ENCODE measurements at regions not wholly inside any gene's neighbourhood (a gene's known extent, or its start where the extent isn't known, plus 50 kb on each side); places are given as distances from the start of the nearest gene placed in this dataset.

DNA sequence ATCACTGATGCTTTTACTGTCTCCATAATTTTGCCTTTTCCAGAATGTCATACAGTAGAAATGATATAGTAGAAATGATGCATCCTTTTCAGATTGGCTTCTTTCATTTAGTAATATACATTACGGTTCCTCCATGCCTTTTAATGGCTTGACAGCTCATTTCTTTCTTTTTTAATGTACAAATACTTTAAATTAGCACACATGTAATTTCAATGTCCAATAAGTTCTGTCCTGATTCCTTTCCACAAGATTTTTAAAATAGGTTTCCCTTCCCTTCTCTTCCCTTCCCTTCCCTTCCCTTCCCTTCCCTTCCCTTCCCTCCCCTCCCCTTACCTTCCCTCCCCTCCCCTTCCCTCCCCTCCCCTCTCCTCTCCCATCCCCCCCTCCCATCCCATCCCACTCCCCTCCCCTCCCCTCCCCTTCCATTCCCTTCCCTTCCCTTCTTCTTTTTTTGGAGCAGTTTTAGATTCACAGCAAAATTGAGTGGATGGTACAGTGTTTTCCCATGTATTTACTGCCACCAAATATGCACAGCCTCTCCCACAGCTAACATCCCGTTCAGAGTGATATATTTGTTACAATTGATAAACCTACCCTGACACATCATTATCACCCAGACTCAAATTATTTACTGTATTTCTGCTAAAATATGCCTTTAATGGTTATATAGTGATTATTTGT lies 398.8 kb downstream of the RNF144B start:
- DNase-seq: no peak

DNA sequence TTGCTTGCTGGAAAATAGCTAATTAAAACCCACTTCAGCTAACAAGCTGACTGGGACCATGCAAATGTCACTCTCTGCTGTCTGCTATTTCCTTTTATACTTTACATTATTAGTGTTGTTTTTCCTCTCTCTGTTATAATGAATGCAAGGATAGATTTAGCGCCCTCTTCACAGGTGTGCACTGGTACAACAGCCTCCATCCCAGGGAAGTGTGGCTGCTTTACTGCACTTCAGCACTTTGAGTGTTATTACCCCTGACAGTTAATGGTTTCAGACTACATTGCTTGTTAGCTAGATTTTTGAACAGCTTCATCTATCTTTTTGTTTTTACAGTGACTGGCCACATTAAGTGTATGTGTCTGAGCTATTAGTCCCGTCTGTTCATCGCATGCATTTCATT lies 405.7 kb downstream of the RNF144B start:
- DNase-seq: no peak

DNA sequence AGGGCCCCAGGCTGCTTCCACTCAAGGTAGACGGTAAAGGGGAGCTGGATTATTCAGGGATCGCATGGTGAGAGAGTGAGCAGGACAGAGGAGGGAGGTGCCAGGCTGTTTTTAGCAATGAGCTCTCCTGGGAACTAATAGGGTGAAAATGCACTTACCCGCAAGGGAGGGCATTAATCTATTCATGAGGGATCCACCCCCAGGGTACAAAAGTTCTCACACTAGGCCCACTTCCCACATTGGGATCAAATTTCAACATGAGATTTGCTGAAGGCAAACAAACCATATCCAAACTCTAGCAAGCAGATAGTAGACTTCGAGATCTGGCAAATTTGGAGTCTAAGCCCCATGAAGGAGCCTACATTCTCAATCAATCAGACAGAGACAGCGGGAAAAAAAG lies 408.6 kb downstream of the RNF144B start:
- no peak for DNase-seq

DNA sequence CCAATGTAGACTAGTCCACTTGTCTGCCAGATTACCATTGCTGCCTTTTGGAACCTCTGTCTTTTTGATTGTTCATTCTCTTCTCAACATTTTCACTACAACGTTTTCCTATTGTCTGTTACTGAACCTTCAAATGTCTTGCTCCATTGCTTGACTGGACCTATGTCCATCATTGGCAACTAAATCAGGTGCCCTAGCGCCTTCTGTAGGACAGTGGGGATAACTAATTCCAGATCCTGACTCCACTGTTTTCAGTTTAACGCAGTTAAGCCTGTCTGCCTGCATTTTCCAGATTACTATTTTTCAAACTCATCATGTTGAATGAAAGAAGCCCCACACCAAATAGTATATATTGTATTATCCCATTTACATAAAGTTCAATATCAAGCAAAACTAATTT lies 433.6 kb downstream of the RNF144B start:
- DNase-seq: no peak

DNA sequence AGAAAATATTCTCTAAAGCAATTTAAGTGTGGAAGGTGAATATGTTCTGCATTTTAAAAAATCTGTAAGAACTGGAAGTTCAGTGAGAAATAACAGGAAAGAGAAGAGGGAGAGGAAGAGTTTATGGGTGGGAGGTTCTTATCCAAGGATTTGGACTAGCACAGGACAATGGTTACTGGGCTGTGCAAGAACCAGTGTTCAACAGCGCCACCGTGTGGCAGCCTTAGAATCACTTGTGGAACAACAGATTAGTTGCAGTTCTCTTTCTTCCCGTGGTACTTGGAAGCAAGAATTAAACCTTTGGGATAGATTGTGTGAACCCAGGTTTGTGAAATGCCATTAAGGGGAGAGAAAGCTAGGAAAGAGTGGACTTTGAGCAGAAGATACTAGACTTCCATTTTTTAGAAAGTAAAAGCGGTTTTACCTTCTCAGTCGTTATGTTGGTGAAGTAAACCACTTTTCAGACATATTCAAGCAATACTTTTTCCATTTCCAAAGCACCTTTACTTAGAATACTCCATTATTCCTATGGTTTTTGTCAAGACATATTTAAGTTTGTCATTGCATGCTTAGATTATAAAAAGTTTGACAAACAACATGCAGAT lies 436.7 kb downstream of the RNF144B start:
- DNase-seq: peak; percentile 2 to 43

DNA sequence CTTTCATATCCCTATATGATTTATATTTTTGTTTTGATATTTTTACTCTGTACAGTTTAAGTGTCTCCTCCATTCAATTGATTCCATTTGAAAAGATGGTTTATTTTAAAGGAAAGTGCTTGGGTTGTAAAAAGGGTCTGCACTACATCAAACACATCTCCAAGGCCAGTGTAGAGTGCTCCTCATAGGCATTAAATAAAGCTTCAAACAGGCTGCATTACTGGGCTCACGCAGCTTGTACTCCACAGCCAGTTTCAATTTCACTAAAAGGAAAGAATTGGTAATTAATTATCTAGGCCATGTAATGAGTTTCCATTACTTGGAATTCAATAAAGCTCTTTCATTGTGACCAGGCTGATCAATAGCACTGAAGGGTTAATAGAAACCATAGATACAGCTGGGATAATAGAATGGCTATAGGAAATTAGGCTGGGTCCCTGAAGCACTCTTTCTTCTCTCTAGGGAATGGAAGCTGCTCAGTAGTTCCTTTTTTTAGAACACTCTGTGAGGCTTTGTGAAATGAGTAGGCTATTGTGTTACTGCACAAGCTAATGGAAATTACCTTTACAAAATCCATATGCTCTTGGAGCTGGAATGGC lies 442.2 kb downstream of the RNF144B start:
- DNase-seq: no peak

DNA sequence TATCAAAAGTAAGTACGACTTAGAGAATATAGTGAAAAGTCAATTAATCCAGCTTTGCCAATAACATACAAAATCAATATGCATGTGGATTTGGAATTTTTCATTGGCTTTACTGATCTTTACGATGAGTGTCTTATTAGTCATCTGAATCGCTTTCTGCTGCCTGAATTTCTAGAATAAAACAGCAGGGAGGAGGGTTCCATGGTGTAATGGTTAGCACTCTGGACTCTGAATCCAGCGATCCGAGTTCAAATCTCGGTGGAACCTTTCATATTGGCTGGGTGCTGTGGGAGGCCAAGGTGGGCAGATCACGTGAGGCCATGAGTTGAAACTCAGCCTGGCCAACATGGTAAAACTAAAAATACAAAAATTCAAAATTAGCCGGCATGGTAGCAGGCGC lies 448.8 kb downstream of the RNF144B start:
- no peak for DNase-seq

DNA sequence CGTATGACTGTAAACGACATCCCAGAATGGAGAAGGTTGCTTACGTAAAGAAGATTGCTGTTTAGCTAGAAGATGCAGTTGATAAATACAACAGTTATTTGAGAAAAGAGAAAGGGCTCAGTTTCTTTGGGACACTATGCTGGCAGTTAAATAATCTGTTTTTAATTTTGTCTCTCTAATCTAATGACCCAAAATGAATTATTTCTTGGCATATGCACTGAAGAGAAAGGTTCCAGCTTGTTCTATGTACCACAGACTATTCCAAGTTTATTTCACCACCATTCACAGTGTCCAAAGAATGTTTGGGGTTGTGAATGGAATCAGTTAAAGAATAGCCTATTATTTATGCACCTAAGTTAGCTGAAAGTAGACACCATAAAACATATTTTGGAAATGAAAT lies 449.9 kb downstream of the RNF144B start:
- DNase-seq: no peak

DNA sequence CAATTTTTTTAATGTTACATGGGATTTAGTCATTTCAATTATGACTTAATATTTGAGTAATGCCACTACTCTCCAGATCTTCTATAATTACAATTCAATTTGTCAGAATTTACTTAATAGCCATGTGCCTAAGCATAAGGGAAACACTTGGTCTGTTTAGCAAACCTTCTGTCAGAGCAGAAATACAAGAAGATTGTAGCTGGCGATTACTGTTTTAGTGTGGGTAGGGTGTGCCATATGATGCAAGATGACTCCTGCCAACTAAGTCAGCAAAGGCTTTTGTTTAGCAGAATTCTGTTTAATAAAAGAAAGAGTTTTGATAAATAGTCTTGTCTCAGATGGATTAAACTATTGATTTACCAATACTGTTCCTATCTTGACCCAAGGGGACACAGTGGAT lies 455.4 kb downstream of the RNF144B start:
- no peak for DNase-seq

DNA sequence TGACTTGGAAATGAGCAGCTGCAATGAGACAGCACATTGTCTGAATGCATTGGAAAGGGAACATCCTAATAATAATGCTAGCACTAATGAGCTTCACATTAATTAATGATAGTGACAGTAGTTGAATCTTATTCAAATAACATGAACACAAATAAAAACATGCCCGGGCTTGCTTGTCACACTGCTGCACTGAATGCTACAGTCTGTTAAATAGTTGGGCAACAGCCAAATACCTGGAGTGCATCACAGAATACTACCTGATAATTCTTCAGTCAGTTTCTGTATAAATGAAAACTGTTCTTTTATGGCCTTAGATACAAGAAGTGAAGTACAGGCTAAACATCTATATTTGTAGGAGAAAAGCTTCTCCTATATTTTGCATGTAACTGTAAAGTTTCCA lies 458.7 kb downstream of the RNF144B start:
- DNase-seq: no peak

DNA sequence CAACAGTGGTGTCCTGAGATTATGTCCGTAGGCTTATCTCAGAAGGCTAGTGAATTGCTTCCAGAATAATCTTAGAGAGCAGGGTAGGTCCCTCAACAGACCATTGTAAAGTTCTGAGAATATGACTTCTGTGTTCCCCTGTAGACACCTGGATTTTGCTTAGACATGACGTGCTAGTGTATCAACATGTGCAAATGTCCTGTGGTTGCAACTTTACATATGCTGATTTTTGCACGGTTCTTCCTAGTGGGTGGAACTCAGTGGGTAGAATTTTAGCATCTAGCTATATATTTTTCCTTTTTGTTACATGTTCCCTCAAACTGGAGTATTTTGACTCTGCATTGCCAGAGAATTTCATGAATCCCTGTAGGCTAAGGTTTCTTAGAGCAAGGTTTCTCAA lies 459.2 kb downstream of the RNF144B start:
- no peak for DNase-seq

DNA sequence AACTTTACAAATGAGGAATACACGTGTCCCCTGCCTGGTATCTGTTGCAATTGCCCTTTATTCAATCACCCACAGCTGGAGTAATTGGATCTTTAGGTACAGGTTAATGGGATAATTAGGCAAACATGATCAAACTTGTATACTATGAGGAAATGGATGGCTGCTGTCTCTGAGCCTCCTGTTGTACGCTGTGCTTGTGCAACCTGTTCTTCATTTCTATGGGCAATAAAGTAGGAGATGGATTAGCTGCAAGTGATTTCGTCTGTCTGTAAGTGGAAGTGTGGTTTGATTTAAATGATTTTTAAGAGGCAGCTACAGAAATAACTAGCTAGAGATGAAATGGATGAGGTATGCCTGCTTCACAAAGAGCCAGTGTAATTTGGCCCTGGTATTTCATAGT lies 474.1 kb downstream of the RNF144B start:
- peak in 1 of 2 experiments; percentile 50 for DNase-seq

DNA sequence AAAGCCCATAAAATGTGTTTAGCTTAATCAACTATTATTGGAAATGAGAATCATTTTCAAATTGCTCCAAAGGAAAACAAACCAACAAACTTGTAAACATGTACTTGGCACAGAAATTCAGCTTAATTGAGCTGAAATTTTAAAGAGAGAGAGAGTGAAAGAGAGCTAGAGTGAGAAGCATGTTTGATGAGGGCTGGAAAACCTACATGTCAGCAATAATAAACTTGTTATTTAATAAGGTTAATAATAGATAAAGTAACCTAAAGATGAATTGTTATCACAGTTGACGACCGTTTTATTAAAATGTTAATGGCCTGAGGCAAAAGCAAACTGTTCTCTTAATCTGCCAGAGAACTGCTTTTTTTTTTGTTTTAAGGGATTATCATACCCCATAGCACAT lies 496.1 kb downstream of the RNF144B start:
- no peak for DNase-seq

DNA sequence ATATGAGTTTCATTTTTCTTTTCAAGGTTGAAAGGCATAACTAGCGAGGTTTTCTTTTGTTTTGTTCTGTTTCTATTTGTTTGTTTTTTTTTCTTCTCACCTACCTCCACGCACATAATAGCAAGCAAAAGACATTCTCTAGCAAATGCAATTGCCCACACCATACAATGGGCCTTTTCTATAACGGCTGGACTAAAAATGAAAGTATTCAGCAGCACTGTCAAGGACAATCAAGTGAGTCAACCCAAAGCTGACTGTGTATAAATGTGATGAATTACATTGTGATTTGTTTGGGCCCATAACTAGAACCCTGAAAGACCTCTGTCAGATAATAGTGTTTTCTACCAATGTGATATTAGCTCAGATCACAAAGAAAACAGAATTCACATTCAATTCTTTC lies 496.7 kb downstream of the RNF144B start:
- no peak for DNase-seq

DNA sequence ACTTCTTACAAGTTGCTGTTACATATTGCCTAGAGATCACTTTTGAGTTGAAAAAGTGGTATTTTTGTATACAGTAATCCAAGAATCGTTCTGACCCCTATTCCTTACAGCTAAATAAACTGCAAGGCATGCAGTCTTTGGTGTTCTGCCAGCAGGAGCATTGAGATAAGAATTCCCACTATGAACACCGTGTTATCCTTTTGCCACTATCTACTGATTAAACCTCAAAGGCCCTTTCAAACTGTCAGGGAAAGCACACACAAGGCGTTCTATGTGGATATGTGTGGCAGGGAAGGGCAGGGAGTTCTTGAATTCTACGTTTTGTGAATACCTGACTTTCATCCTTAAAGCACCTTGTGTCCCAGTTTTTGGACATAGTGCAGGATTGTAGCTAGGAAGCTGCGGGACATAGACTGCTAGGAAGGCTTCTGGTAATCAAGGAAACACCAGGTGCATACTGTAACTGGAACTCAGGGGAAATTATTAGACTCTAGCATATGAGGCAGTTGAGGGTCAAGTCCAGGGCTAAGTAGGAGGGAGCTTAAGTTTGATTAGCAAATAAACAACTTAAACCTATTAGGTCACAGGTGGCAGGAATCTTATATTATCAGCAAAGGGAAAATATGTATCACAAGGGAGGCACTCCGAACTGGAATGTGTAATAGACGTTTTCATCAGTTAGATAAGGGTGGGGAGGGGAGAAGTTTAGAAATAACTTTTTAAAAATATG lies 506.6 kb downstream of the RNF144B start:
- no peak for DNase-seq

DNA sequence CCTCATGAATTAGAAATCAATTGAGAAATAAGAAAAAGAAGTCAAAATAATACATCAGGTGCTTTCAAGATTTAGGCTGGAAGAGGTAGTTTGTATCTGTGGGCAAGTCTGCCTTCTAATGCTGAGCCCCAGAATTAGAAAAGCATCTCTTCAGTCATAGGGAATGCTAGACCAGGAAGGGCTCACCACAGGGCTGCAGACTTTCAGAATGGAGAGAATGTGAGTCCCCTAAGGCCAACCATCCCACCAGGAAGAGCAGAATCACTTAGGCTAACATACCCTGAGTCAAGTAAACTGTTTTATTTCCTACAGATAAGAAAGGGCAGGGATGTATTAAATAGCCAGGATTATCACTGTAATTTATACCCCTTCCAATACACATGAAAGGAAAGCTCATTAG lies 510.2 kb downstream of the RNF144B start:
- no peak for DNase-seq

DNA sequence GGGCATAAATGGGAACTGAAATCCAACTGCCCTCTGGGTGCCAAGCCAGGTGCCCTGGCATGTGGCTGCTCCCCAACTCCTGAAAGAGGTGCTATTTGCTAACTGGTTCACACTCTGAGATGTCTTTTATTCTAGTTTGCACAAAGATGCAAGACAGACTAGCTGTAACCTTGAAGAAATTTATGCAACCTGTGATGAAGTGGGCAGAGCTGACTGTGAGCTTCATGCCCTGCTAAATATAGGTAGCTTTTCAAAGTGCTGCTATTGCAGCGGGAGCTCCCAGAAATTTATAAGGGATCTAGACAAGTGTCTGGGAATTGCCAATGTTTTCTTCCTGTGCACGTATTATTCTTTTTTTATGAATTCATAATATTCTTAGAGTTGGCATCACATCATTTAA lies 517.5 kb downstream of the RNF144B start:
- no peak for DNase-seq

DNA sequence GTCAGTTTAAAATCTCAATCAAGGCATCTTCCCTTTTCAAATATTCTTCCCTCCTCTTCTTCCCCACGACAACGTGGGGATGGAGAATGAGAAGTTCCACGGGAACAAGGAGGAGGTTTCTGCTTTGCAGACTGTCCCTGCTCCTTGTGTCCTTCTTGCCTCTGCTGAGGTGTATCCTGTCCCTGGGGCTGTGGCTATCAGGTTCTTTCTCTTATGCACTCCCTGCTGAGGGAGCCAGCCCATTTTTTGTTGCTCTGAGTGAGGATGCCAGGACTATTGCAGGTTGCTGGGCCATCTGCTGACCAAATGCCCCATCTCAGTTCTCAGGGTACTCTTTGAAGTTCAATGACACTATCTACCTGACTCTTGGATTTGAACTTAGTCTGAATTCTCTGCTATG lies 533.6 kb downstream of the RNF144B start:
- no peak for DNase-seq

DNA sequence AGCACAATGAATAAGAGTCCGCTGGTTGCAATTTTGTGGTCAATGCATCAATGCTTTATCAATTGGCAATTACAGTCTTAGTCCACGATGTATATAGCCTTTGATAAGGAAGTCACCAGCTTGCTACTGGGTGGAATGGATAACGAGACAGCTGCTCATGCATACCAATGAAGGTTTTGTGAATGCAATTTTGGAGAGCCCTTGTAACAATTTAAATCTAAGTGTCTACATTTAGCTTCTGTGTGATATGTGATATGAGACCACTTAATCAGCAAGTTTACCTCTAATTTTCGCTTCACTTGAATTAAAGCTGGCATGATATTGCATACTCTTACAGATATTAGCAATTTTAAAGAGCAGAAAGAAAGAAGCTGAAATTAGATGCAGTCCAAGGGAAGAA lies 543.9 kb downstream of the RNF144B start:
- no peak for DNase-seq

DNA sequence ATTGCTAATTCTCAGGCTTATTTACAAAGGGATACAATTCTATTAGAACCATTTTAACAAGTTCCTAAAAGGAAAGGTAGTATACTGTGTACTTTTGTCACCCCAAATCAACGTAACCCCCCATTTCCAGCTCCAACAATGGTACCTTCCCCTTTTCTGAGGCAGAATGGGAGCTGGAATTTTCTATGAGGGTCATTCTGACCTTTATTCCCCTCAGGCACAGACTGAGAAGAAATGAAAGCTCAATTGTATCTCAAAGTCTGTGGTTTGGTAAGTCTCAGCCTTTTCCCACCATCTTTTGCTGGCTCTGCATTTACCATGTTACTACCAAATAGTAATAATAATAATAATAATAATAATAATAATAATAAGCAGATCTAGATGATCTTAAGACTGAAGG lies 571.0 kb downstream of the RNF144B start:
- no peak for DNase-seq

DNA sequence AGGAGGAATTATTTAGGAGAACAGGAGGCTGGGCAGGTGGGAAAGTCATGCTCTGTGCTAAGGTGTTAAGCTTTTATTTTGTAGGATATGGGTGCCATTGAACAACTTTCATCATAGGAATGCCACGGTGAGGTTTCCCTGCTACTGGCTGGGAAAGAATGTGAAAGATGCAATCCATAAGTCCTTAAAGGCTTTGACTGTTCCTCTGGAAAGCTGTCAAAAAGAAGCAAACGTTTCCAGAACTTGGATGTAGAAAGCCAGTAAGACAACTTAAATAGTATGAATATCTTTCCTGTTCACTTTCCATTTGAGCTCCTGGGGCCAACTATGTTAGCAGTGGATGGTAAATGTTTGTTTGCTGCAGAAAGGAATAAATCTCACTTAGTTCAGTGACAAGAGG lies 574.4 kb downstream of the RNF144B start:
- no peak for DNase-seq

DNA sequence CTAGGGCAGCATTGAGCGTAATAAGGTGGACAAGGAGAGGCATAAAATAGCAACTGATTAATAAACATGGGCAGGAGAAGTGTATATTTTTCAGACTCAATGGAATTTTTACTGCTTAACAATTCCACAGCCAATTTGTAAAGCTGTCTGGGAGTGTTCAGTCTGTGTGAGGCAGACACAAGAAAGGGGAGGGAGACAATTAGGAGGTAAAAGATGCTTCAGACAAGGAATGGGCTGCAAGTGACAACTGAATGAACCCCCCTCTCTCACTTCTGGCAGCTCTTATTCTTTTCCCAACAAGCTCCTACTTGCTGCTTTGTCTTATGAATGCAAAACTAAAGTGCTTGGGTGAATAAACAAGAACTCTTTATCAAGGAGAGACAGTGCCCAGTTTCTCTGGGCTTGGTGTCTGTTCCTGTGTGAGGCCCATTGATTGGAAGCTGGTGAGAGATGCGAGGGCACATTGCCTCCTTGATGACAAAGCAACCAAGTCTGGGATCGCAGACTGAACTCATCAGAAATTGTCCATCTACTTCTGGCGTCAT lies 575.3 kb downstream of the RNF144B start:
- DNase-seq: no peak

DNA sequence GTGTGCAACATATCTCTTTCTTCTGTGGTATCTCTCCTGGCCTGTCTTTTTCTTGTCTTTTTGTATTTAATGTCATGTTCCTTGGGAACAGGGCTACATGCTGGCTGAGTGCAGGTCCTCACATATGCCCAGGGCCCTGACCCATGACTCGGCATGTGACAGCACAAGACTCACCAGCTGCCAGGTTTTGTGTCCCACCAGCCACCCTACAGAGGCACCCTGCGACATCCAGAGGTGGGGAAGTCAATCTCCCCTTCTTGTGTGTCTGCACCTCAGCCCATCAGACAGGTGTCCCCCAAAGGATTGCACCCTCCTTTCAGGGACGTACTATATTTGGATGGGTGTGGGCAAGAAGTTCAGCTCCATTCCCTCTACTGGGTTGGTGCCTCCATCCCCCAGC lies 576.3 kb downstream of the RNF144B start:
- no peak for DNase-seq

DNA sequence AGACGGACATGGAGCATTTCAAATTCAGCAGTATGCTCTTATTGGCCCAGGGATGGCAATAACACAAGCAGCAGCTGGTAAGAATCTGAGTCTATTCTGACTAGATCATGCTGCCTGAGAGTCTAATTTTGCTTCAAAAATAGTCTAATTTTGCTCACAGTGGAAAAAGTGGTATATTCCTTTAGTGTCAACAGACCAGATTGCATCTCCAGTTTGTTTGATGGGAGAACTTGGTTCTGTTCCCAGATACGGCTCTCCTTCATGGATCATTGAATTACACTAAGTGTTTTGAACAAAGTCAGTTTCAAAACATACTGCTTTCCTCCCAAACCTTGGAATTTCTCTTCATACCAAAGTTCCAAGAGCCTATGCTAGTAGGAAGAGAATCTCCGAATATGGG lies 586.1 kb downstream of the RNF144B start:
- no peak for DNase-seq

Measured in NCI-H2081 (cell line).